ENCODE measurements at regions not wholly inside any gene's neighbourhood (a gene's known extent, or its start where the extent isn't known, plus 50 kb on each side); places are given as distances from the start of the nearest gene placed in this dataset.

GRCh38 chr3:147846854-147847478 is 437.8 kb downstream of the ZIC1 start:
- no peaks in the 10 kb centered on the region for H3K36me3 ChIP-seq

DNA sequence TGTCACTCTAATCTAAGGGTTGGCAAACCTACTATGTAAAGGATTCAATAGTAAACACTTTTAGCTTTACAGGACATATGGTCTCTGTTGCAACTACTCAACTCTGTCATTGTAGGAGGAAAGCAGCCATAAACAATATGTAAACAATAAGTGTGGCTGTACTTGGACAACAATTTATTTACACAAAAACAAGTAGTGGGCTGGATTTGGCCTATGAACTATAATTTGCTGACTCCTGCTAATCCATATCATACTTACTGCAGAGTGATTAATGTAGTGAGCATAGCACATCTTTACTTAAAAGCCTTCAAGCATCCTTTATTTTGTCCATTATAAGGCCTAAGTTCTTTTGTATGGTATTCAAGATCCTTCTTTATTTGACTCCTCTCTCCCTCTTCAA is 441.9 kb downstream of the ZIC1 start:
- no peak overlapping the region for H3K27ac ChIP-seq
- ATAC-seq = no peak
- H3K27me3 ChIP-seq = no peaks in the 10 kb centered on the region
- H3K4me1 ChIP-seq = no peaks in the 10 kb centered on the region
- H3K36me3 ChIP-seq = no peaks in the 10 kb centered on the region
- H3K4me3 ChIP-seq = no peak overlapping the region
- H3K9me3 ChIP-seq = no peaks in the 10 kb centered on the region
- TF ChIP-seq POLR2AphosphoS5 (IDR thresholded peaks at IDR 0.05) (no peak), POLR2A (IDR thresholded peaks at IDR 0.05) (no peak), EP300 (IDR thresholded peaks at IDR 0.05) (no peak)
- TF ChIP-seq, protein P1, sequence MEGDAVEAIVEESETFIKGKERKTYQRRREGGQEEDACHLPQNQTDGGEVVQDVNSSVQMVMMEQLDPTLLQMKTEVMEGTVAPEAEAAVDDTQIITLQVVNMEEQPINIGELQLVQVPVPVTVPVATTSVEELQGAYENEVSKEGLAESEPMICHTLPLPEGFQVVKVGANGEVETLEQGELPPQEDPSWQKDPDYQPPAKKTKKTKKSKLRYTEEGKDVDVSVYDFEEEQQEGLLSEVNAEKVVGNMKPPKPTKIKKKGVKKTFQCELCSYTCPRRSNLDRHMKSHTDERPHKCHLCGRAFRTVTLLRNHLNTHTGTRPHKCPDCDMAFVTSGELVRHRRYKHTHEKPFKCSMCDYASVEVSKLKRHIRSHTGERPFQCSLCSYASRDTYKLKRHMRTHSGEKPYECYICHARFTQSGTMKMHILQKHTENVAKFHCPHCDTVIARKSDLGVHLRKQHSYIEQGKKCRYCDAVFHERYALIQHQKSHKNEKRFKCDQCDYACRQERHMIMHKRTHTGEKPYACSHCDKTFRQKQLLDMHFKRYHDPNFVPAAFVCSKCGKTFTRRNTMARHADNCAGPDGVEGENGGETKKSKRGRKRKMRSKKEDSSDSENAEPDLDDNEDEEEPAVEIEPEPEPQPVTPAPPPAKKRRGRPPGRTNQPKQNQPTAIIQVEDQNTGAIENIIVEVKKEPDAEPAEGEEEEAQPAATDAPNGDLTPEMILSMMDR (IDR thresholded peaks at IDR 0.05) = no peak

More at GRCh38 chr3:147846854-147847478, 437.8 kb downstream of the ZIC1 start:
- no peak overlapping the region for H3K4me3 ChIP-seq
- WGBS, 2 donors (ENCODE audit: low coverage in 1 of 2) = 72 to 100% methylated on average over 3 of the region's 3 CpGs
- H3K9me3 ChIP-seq = no peaks in the 10 kb centered on the region
- ATAC-seq = no peak
- no peaks in the 10 kb centered on the region for H3K4me1 ChIP-seq
- no peak for TF ChIP-seq POLR2A (IDR thresholded peaks at IDR 0.05)
- TF ChIP-seq, protein P1 (IDR thresholded peaks at IDR 0.05) = no peak
- no peak for TF ChIP-seq POLR2AphosphoS5 (IDR thresholded peaks at IDR 0.05)
- TF ChIP-seq EP300 (IDR thresholded peaks at IDR 0.05) = no peak
- H3K27ac ChIP-seq = no peak overlapping the region
- H3K27me3 ChIP-seq = no peaks in the 10 kb centered on the region

- Histone ChIP-seq H3K27me3 (no peaks in the 10 kb centered on the region), H3K4me3 (no peak overlapping the region), H3K36me3 (no peaks in the 10 kb centered on the region), H3K4me1 (no peaks in the 10 kb centered on the region), H3K9me3 (no peaks in the 10 kb centered on the region), H3K27ac (no peak overlapping the region)
- no peak for ATAC-seq
- WGBS, 2 donors (ENCODE audit: low coverage in 1 of 2) = 72 to 91% methylated on average over 4 of the region's 4 CpGs
- TF ChIP-seq POLR2A (IDR thresholded peaks at IDR 0.05) = no peak
- TF ChIP-seq POLR2AphosphoS5 (IDR thresholded peaks at IDR 0.05) = no peak
- TF ChIP-seq, protein P1 (IDR thresholded peaks at IDR 0.05) = no peak
- TF ChIP-seq EP300 (IDR thresholded peaks at IDR 0.05) = no peak
These were observed 445.4 kb downstream of the ZIC1 start for GRCh38 chr3:147854542-147854941.

- Histone ChIP-seq H3K27me3 (no peaks in the 10 kb centered on the region), H3K9me3 (no peaks in the 10 kb centered on the region), H3K27ac (no peak overlapping the region), H3K4me3 (no peak overlapping the region), H3K36me3 (no peaks in the 10 kb centered on the region), H3K4me1 (no peaks in the 10 kb centered on the region)
- TF ChIP-seq POLR2A (IDR thresholded peaks at IDR 0.05) = no peak
- TF ChIP-seq, protein P1 (IDR thresholded peaks at IDR 0.05) = no peak
- no peak for ATAC-seq
These were observed 455.7 kb downstream of the ZIC1 start for GRCh38 chr3:147864754-147865354.

DNA sequence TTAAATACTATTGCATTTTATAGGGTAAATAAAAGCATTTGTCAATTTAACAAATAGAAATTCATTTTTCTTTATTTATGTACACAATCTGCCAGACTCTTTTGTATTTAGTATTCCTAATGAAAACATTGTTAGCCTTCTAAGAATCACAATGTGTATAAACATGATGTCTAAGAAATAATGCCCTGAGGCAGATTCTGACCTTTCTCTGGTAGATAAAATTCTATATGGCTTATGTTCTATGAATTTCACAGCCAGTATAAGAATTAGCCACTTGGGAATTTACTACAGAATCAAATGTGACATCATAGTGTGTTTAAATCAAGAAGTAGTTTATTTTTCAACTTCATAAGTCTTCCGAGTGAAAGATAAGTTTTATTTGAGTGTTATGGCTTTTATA is 457.4 kb downstream of the ZIC1 start:
- Histone ChIP-seq H3K36me3 (no peaks in the 10 kb centered on the region), H3K27me3 (no peaks in the 10 kb centered on the region), H3K27ac (no peak overlapping the region), H3K4me3 (no peak overlapping the region), H3K9me3 (no peaks in the 10 kb centered on the region), H3K4me1 (no peaks in the 10 kb centered on the region)
- no peak for TF ChIP-seq POLR2A (IDR thresholded peaks at IDR 0.05)
- TF ChIP-seq EP300 (IDR thresholded peaks at IDR 0.05) = no peak
- no peak for TF ChIP-seq POLR2AphosphoS5 (IDR thresholded peaks at IDR 0.05)
- TF ChIP-seq, protein P1 (IDR thresholded peaks at IDR 0.05) = no peak
- 25 to 37% methylated on average over 1 of the region's 1 CpG for WGBS, 2 donors (ENCODE audit: low coverage in 1 of 2)
- no peak for ATAC-seq

All from gastroesophageal sphincter (tissue), 4 donors.